Ishikawa (cell line): ENCODE measurements at regions not wholly inside any gene's neighbourhood (a gene's known extent, or its start where the extent isn't known, plus 50 kb on each side); places are given as distances from the start of the nearest gene placed in this dataset.

Experiments
- CEBPB ChIP-seq: IDR thresholded peaks from 2 replicates; pipeline ENCODE4 v1.6.1; 2012
- CREB1 ChIP-seq: IDR thresholded peaks from 2 replicates; pipeline ENCODE4 v1.6.1; 2012; ENCODE audit warnings: low read depth
- EGR1 ChIP-seq: IDR thresholded peaks from 2 replicates; pipeline ENCODE4 v1.6.1; 2012
- EP300 ChIP-seq: IDR thresholded peaks from 2 replicates; pipeline ENCODE4 v1.6.1; 2012; ENCODE audit warnings: borderline replicate concordance
- FOXM1 ChIP-seq: IDR thresholded peaks from 2 replicates; pipeline ENCODE4 v1.6.1; 2012; ENCODE audit warnings: low read depth, borderline replicate concordance
- MAX ChIP-seq: IDR thresholded peaks from 2 replicates; pipeline ENCODE4 v1.6.1; 2012
- NFIC ChIP-seq: IDR thresholded peaks from 2 replicates; pipeline ENCODE4 v1.6.1; 2012
- RAD21 ChIP-seq: IDR thresholded peaks from 2 replicates; pipeline ENCODE4 v1.6.1; 2012; ENCODE audit warnings: low read depth
- TAF1 ChIP-seq: IDR thresholded peaks from 2 replicates; pipeline ENCODE4 v1.6.1; 2012; ENCODE audit warnings: low read depth, mild to moderate bottlenecking
- TCF12 ChIP-seq: IDR thresholded peaks from 2 replicates; pipeline ENCODE4 v1.6.1; 2012; ENCODE audit warnings: low read depth
- TEAD4 ChIP-seq: IDR thresholded peaks from 2 replicates; pipeline ENCODE4 v1.6.1; 2012
- USF1 ChIP-seq: IDR thresholded peaks from 2 replicates; pipeline ENCODE4 v1.6.1; 2012
- YY1 ChIP-seq: IDR thresholded peaks from 2 replicates; pipeline ENCODE4 v1.6.1; 2012; ENCODE audit warnings: low read depth
- ZBTB7A ChIP-seq: IDR thresholded peaks from 2 replicates; pipeline ENCODE4 v1.6.1; 2012; ENCODE audit warnings: low read depth
- TF ChIP-seq, protein P1 (sequence below): IDR thresholded peaks from 2 replicates; pipeline ENCODE4 v1.6.1; 2012; ENCODE audit warnings: low read depth, mild to moderate bottlenecking

DNA sequence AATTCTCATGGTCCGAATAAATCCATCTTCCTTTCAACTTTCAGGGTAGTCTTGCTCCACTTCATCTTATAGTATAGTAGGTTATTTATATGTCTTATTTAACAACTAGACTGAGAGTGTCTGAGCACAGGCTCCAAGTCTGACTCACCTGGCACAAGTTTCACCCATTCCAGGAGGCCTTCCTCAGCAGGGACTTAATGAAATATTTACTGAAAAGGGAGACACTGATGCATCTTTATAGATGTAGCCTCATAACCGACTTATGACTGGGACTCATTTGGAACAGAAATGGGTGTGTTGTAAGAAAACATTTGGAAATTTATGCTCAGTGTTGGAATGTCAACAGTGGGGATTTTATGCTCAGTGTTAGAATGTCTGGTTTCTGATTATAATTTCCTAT is 59.9 kb downstream of the CH25H start:
- TF ChIP-seq TAF1 (no peak), EP300 (no peak), RAD21 (no peak), CEBPB (no peak), YY1 (no peak), USF1 (no peak), ZBTB7A (no peak), FOXM1 (no peak), NFIC (no peak), CREB1 (no peak), MAX (no peak), EGR1 (no peak), TCF12 (no peak), TEAD4 (no peak)
- TF ChIP-seq, protein P1, sequence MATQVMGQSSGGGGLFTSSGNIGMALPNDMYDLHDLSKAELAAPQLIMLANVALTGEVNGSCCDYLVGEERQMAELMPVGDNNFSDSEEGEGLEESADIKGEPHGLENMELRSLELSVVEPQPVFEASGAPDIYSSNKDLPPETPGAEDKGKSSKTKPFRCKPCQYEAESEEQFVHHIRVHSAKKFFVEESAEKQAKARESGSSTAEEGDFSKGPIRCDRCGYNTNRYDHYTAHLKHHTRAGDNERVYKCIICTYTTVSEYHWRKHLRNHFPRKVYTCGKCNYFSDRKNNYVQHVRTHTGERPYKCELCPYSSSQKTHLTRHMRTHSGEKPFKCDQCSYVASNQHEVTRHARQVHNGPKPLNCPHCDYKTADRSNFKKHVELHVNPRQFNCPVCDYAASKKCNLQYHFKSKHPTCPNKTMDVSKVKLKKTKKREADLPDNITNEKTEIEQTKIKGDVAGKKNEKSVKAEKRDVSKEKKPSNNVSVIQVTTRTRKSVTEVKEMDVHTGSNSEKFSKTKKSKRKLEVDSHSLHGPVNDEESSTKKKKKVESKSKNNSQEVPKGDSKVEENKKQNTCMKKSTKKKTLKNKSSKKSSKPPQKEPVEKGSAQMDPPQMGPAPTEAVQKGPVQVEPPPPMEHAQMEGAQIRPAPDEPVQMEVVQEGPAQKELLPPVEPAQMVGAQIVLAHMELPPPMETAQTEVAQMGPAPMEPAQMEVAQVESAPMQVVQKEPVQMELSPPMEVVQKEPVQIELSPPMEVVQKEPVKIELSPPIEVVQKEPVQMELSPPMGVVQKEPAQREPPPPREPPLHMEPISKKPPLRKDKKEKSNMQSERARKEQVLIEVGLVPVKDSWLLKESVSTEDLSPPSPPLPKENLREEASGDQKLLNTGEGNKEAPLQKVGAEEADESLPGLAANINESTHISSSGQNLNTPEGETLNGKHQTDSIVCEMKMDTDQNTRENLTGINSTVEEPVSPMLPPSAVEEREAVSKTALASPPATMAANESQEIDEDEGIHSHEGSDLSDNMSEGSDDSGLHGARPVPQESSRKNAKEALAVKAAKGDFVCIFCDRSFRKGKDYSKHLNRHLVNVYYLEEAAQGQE: no peak

- TF ChIP-seq TAF1 (no peak), FOXM1 (no peak), CEBPB (no peak), MAX (no peak), NFIC (no peak), ZBTB7A (no peak), RAD21 (no peak), TCF12 (no peak), CREB1 (no peak), EGR1 (no peak), YY1 (no peak), USF1 (no peak)
- TF ChIP-seq, protein P1: no peak
Observed at GRCh38 chr10:89144836-89145235, 62.3 kb downstream of the CH25H start.

GRCh38 chr10:89142590-89142989 is 64.5 kb downstream of the CH25H start:
- no peak for TF ChIP-seq MAX
- TF ChIP-seq CEBPB: no peak
- TF ChIP-seq USF1: no peak
- TF ChIP-seq TAF1: no peak
- no peak for TF ChIP-seq TCF12
- no peak for TF ChIP-seq EP300

DNA sequence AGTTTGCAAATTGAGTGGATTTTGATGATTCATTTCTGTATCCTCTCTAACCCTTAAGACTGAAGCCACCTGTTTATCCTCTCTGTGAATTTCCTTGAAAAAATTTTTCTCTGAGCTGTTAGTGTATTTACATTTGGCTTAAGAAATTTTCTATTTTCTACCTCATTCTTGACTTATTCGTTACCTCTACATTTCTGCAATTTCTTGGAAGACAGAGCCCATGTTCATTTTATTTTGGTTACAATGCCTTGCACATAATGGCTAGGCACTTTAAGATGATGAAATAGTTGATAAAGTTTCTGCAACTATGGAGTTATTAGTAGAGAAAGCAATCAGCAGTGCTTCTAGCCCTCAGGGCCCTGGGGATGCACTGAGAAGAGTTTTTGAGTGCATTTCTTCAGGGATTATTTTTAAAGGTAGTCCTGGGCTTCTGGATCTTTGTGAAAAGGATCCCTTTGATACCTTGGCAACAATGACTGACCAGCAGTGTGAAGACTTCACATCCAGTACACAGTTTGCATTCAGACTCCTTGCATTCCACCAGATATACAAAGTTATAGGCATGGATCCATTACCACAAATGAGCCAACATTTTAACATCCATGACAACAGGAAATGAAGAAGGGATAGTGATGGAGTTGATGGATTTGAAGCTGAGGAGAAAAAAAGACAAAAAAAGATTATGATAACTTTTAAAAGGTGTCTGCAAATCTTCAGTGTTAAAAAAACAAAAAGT is 68.2 kb downstream of the CH25H start:
- no peak for TF ChIP-seq ZBTB7A

DNA sequence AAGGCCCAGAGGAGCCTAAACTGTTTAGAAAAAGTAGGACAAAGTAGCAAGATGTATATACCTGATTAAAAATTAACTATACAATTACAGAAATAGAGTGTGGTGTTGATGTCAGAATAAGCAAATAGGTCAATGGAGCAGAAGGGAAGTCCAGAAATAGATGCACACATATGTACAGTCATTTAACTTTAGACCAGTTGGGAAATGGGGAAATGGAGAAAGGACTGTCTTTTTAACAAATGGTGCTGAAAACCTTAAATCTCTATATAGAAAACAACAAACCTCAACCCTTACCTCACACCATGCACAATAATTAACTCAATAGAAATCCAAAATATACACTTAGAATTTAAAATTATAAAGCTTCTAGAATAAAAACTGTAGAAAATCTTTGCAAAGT is 72.2 kb downstream of the CH25H start:
- TF ChIP-seq EP300: no peak
- TF ChIP-seq, protein P1: no peak
- no peak for TF ChIP-seq FOXM1
- TF ChIP-seq EGR1: no peak
- TF ChIP-seq USF1: no peak
- TF ChIP-seq ZBTB7A: no peak
- TF ChIP-seq CREB1: no peak
- TF ChIP-seq CEBPB: no peak
- TF ChIP-seq TEAD4: no peak
- no peak for TF ChIP-seq MAX
- TF ChIP-seq YY1: no peak
